Lung (tissue), 11 donors: ENCODE measurements at regions not wholly inside any gene's neighbourhood (a gene's known extent, or its start where the extent isn't known, plus 50 kb on each side); places are given as distances from the start of the nearest gene placed in this dataset.
"Not testable (repeated sequence)": the region's sequence is repeated elsewhere in the genome, so short reads cannot be mapped to it uniquely, and the experiment has no call there.

ENCODE experiments used
- ATAC-seq: fragments of 200-7000 bp; cut with Tn5 transposase; one replicate; pipeline ENCODE4 v1.9.1; 2020; ENCODE audit warnings: moderate number of reproducible peaks; ENCODE audit not compliant: insufficient read depth, low FRiP score
- DNase-seq, 3 donors: peaks; one replicate each; pipeline ENCODE4 v3.0.0-alpha.2; 2013 to 2017
- H3K27ac ChIP-seq, 2 donors: one replicate each; pipeline ENCODE4 v1.5.1; 2013; ENCODE audit warnings: mild to moderate bottlenecking in 2 of 2, moderate library complexity in 2 of 2, control low read depth in 1 of 2, inconsistent platforms in 1 of 2, low read depth in 1 of 2, low read length in 1 of 2
- H3K27me3 ChIP-seq, 3 donors: one replicate each; pipeline ENCODE4 v1.5.1; 2013; ENCODE audit warnings: low read length in 2 of 3; ENCODE audit not compliant: control insufficient read depth in 3 of 3, insufficient read depth in 3 of 3
- H3K36me3 ChIP-seq, 4 donors: one replicate each; pipeline ENCODE4 v1.5.1; 2013; ENCODE audit warnings: low read length in 4 of 4, mild to moderate bottlenecking in 1 of 4, moderate library complexity in 1 of 4; ENCODE audit not compliant: control insufficient read depth in 4 of 4, insufficient read depth in 4 of 4
- H3K4me1 ChIP-seq, 5 donors: one replicate each; pipeline ENCODE4 v1.5.1; 2013; ENCODE audit warnings: low read length in 5 of 5, mild to moderate bottlenecking in 2 of 5, moderate library complexity in 1 of 5; ENCODE audit not compliant: control insufficient read depth in 5 of 5, insufficient read depth in 5 of 5
- H3K4me3 ChIP-seq: one replicate; pipeline ENCODE4 v1.5.1; 2013; ENCODE audit warnings: mild to moderate bottlenecking, control low read depth, moderate library complexity
- H3K9ac ChIP-seq, 2 donors: one replicate each; pipeline ENCODE4 v1.5.1; 2013; ENCODE audit warnings: low read length in 2 of 2, control low read depth in 1 of 2; ENCODE audit not compliant: insufficient read depth in 1 of 2
- H3K9me3 ChIP-seq, 4 donors: one replicate each; pipeline ENCODE4 v1.5.1; 2013; ENCODE audit warnings: low read length in 3 of 4, mild to moderate bottlenecking in 1 of 4, moderate library complexity in 1 of 4; ENCODE audit not compliant: control insufficient read depth in 4 of 4, insufficient read depth in 3 of 4
- WGBS, 2 donors: extraction: QIAGEN DNeasy Blood & Tissue Kit; methylation state at CpG; one replicate each; pipeline ENCODE4 v1.1.7; 2013; 5-methylcytosine and 5-hydroxymethylcytosine counted together
- TF ChIP-seq, protein P1 (sequence below): IDR thresholded peaks from 2 replicates; pipeline ENCODE4 v1.5.1; 2012; ENCODE audit warnings: mild to moderate bottlenecking; ENCODE audit errors: control extremely low read depth, extremely low read depth
- donor health status: control.
- donor health status: control.
- donor health status: Bipolar disorder and iron deficiency.
- donor health status: healthy.
- donor health status: DM: yes; HTN: yes; CAD: no.

DNA sequence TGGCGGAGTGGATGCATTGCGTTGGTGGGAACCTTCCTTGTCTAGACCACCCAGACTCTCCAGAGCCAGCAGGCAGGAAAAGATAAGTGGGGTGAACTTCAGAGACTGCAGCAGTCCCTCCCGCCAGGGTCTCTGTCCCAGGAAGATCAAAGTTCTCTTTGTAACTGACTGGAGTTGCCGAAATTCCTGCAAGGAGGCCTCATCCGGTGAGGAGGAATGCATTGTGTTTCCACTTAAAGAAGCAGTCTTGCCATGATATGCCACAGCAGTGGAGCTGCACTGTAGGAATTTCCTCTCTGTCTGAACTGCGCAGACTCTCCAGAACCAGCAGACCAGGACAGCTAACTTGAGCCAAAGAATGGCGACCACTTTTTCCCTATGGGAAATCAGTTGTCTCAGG lies 1190.4 kb downstream of the TECRL start:
- WGBS, 2 donors = 79 to 80% methylated on average over 7 of the region's 7 CpGs
- no peak for ATAC-seq

DNA sequence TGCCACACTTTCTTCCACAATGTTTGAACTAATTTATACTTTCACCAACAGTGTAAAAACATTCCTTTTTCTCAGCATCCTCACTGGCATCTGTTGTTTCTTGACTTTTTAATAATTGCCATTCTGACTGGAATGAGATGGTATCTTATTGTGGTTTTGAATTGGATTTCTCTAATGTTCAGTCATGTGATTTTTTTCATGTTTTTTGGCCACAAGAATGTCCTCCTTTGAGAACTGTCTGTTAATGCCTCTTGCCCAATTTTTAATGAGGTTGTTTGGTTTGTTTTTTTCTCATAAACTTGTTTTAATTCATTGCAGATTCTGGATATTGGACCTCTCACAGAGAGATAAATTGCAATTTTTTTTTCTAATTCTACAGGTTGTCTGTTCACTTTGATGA lies 1195.2 kb downstream of the TECRL start:
- Histone ChIP-seq H3K4me3 (no peak overlapping the region), H3K27me3 (no peaks in the 10 kb centered on the region), H3K9me3 (peaks cover 0 to 3% (median under 1%) of the 10 kb centered on the region in 4 donors), H3K4me1 (no peaks in the 10 kb centered on the region), H3K27ac (no peak overlapping the region), H3K9ac (no peak overlapping the region), H3K36me3 (no peaks in the 10 kb centered on the region)
- ATAC-seq (no peak), DNase-seq (no peak)
- TF ChIP-seq, protein P1, sequence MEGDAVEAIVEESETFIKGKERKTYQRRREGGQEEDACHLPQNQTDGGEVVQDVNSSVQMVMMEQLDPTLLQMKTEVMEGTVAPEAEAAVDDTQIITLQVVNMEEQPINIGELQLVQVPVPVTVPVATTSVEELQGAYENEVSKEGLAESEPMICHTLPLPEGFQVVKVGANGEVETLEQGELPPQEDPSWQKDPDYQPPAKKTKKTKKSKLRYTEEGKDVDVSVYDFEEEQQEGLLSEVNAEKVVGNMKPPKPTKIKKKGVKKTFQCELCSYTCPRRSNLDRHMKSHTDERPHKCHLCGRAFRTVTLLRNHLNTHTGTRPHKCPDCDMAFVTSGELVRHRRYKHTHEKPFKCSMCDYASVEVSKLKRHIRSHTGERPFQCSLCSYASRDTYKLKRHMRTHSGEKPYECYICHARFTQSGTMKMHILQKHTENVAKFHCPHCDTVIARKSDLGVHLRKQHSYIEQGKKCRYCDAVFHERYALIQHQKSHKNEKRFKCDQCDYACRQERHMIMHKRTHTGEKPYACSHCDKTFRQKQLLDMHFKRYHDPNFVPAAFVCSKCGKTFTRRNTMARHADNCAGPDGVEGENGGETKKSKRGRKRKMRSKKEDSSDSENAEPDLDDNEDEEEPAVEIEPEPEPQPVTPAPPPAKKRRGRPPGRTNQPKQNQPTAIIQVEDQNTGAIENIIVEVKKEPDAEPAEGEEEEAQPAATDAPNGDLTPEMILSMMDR = no peak

More for the DNA sequence above, 1190.4 kb downstream of the TECRL start:
- no peak overlapping the region for H3K9ac ChIP-seq
- TF ChIP-seq, protein P1 = no peak
- H3K4me3 ChIP-seq = no peak overlapping the region
- H3K27ac ChIP-seq = no peak overlapping the region
- H3K4me1 ChIP-seq = no peaks in the 10 kb centered on the region
- no peak for DNase-seq
- H3K9me3 ChIP-seq = peaks cover 0 to 6% (median 0%) of the 10 kb centered on the region in 4 donors
- no peaks in the 10 kb centered on the region for H3K36me3 ChIP-seq
- no peaks in the 10 kb centered on the region for H3K27me3 ChIP-seq

DNA sequence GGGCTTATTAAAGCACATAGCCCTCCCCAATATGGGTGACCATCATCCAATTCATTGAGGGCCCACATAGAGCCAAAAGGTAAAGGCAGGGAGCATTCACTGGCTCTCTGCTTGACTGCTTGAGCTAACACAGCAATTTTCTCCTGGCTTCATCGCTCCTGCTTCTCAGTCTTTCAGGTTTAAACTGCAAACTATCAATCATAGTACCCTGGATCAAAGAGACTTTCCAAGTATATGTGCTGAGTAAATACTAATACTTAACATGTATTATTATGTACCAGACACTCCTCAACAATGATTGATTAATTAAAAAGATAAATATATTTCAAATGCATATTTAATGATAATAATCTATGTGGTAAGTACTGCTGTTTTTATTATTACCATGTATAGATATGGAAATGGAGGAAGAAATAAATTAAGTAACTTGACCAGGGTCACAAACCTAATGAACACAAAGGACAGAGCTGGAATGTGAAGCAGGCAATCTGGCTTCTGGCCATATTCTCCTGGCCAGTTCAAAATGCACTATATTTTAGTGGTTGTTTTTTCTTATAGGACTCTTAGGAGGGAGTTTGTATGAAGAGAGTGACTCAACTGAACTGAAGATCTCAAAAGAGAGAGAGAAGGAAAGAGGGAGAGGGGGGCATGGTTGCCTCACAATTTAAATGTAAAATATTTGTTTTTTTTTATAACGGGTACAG lies 1197.3 kb downstream of the TECRL start:
- Histone ChIP-seq H3K4me1 (no peaks in the 10 kb centered on the region), H3K27ac (no peak overlapping the region), H3K27me3 (no peaks in the 10 kb centered on the region), H3K4me3 (no peak overlapping the region), H3K9ac (no peak overlapping the region), H3K9me3 (peaks cover 0 to 3% (median 1%) of the 10 kb centered on the region in 4 donors), H3K36me3 (no peaks in the 10 kb centered on the region)
- ATAC-seq (no peak), DNase-seq (no peak)
- 67 to 88% methylated on average over 2 of the region's 2 CpGs for WGBS, 2 donors
- TF ChIP-seq, protein P1 = no peak

DNA sequence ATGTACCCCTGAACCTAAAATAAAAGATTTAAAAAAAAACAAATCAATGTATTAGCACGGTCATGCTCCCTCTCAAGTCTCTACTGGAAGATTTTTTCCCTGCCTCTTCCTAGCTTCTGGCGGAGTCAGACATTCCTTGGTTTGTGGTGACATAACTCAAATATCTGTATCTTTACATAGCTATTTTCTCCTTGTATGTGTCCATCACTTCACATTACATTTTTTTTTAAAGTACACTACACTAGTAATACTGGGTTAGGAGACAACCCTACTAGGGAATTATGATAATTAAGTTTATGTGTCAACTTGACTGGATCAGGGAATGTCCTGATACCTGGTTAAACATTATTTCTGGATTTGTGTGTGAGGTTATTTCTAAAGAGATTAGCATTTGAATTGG lies 1197.9 kb downstream of the TECRL start:
- Histone ChIP-seq H3K9ac (no peak overlapping the region), H3K27ac (no peak overlapping the region), H3K4me3 (no peak overlapping the region), H3K36me3 (no peaks in the 10 kb centered on the region), H3K9me3 (peaks cover 0 to 3% (median 1%) of the 10 kb centered on the region in 4 donors), H3K27me3 (no peaks in the 10 kb centered on the region), H3K4me1 (no peaks in the 10 kb centered on the region)
- TF ChIP-seq, protein P1 = no peak
- ATAC-seq (no peak), DNase-seq (no peak)
- WGBS, 2 donors = 66 to 85% methylated on average over 2 of the region's 2 CpGs

DNA sequence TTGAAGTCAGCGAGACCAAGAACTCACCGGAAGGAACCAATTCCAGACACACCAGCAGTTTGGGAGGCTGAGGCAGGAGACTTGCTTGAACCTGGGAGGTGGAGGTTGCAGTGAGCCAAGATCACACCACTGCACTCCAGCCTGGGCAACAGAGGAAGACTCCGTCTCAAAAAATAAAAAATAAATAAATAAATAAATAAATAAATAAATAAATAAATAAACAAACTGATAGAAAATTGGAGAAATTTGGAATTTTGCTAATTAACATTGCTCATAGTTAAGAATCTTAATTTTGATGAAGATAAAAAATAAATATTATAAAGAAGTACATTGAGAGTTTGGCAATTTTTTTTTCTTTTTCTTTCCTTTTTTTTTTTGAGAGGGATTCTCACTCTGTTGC lies 1216.2 kb downstream of the TECRL start:
- H3K9ac ChIP-seq, H3K27ac ChIP-seq, H3K4me3 ChIP-seq, DNase-seq, ATAC-seq, H3K9me3 ChIP-seq, H3K27me3 ChIP-seq, H3K4me1 ChIP-seq, H3K36me3 ChIP-seq: not testable (repeated sequence)
- WGBS, 2 donors = 88 to 91% methylated on average over 3 of the region's 3 CpGs
